PFSK-1 (cell line): ENCODE measurements at regions not wholly inside any gene's neighbourhood (a gene's known extent, or its start where the extent isn't known, plus 50 kb on each side); places are given as distances from the start of the nearest gene placed in this dataset.

ENCODE experiments used
- FOXP2 ChIP-seq: optimal IDR thresholded peaks from 2 replicates; pipeline ENCODE3; 2011; ENCODE audit warnings: borderline replicate concordance, control low read depth, inconsistent platforms; ENCODE audit not compliant: insufficient read depth; ENCODE audit errors: extremely low read length, extremely low read depth
- POLR2AphosphoS5 ChIP-seq: IDR thresholded peaks from 2 replicates; pipeline ENCODE4 v1.6.1; 2012; ENCODE audit warnings: low read depth, mild to moderate bottlenecking, control low read depth, low read length, moderate library complexity
- SIN3A ChIP-seq: IDR thresholded peaks from 2 replicates; pipeline ENCODE4 v1.6.1; 2012; ENCODE audit warnings: mild to moderate bottlenecking, low read length, moderate library complexity, borderline replicate concordance; ENCODE audit not compliant: insufficient read depth
- TAF1 ChIP-seq: IDR thresholded peaks from 2 replicates; pipeline ENCODE4 v1.6.1; 2012; ENCODE audit warnings: low read length, control low read depth, borderline replicate concordance; ENCODE audit not compliant: insufficient read depth
- TF ChIP-seq, protein P1 (sequence below), 2 experiments: IDR thresholded peaks; 2 replicates each; pipeline versions ENCODE4 v1.6.1 to v1.8.0; 2011 to 2012; ENCODE audit warnings: low read depth in 2 of 2, low read length in 2 of 2, control low read depth in 1 of 2, inconsistent platforms in 1 of 2, mild to moderate bottlenecking in 1 of 2, moderate library complexity in 1 of 2; ENCODE audit not compliant: insufficient read depth in 1 of 2

DNA sequence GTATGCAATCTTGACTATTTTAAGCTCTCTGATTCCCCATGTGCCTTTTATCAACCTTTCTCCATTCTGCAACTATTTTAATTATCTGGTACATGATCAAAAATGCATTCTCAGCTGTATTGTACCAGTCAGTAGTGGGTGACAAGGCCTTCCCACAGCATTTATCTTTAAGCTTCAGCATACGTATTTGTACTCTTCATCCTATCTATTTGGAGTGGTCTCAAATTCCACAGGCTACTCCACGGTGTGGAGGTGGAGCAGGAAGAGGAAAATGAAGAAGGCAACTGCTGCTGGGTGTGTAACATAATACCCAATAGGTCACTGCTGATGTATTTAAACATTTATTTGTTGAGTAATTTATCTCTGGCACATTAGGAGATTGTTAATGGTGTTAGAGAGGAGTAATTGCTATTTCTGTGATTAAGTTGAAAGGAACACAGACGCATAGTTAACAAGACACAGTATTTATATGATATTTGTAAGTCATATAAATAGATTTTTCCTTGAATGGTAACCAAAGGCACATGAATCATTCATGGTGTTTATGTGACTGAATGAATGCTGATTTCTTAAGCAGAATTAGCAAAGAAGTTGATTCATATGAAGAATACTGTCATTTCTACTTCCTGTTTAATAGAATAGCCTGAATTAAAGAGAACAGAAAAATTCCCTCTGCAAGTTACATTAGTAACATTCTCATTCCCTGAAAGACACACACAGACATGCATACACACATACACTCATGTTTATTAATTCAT lies 153.8 kb upstream of the NR3C1 start:
- TF ChIP-seq FOXP2 (no peak), SIN3A (no peak), POLR2AphosphoS5 (no peak), TAF1 (no peak)
- TF ChIP-seq, protein P1, sequence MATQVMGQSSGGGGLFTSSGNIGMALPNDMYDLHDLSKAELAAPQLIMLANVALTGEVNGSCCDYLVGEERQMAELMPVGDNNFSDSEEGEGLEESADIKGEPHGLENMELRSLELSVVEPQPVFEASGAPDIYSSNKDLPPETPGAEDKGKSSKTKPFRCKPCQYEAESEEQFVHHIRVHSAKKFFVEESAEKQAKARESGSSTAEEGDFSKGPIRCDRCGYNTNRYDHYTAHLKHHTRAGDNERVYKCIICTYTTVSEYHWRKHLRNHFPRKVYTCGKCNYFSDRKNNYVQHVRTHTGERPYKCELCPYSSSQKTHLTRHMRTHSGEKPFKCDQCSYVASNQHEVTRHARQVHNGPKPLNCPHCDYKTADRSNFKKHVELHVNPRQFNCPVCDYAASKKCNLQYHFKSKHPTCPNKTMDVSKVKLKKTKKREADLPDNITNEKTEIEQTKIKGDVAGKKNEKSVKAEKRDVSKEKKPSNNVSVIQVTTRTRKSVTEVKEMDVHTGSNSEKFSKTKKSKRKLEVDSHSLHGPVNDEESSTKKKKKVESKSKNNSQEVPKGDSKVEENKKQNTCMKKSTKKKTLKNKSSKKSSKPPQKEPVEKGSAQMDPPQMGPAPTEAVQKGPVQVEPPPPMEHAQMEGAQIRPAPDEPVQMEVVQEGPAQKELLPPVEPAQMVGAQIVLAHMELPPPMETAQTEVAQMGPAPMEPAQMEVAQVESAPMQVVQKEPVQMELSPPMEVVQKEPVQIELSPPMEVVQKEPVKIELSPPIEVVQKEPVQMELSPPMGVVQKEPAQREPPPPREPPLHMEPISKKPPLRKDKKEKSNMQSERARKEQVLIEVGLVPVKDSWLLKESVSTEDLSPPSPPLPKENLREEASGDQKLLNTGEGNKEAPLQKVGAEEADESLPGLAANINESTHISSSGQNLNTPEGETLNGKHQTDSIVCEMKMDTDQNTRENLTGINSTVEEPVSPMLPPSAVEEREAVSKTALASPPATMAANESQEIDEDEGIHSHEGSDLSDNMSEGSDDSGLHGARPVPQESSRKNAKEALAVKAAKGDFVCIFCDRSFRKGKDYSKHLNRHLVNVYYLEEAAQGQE (IDR thresholded peaks at IDR 0.05; ENCODE audit: insufficient read depth in 1 of 2, low read depth in 2 of 2, low read length in 2 of 2), result no peak

DNA sequence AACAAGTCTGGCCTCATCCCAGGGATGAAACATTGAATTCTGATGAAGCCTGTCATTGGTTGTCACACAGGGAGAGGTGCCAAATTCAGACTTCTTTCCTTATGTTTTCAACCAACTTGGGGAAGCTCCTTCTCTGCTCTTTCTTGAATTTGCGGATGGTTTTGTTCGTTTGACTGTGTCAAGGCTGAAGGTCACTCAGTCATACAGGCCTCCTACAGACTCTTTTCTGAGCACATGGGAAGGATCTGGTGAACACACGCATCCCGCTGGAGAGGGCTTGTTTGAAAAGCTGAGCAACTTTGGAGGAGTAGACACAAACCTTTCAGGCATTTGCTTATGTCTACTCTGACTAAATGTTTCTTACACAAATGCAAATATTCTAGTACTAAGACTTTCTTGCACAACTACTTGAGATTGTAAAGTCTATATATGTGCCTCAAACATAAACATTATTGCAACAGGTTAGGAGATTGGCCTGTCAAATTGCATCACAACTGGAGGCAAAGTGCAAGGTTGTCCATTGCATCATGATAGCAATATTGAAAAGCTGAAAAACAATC lies 151.5 kb upstream of the NR3C1 start:
- no peak for TF ChIP-seq TAF1
- TF ChIP-seq, protein P1 (IDR thresholded peaks at IDR 0.05; ENCODE audit: insufficient read depth in 1 of 2, low read depth in 2 of 2, low read length in 2 of 2), result no peak
- TF ChIP-seq POLR2AphosphoS5, result no peak
- no peak for TF ChIP-seq SIN3A
- TF ChIP-seq FOXP2, result no peak

DNA sequence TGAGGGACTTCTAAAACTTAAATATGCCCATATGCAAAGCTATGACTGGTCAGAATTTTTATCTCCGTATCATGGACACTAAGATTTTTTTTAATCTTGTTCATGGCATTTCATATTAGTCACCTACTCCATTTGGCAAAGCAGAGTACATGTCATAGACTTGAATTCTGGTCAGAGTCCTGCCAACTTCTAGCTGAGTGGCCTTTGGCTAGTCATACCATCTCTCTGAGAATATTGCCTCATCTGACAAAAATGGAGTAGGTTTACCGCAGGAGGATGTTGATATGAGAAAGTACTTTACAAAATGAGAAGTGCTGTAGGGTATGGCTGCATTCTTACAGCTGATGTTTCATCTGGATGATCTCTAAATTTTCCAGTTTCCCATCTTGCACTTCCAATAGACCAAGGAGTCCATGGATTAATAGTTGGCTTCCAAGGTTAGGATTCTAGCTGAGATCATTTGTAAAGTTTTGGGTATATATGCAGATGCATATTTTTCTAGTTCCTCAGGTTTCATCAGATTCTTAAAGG lies 150.8 kb upstream of the NR3C1 start:
- no peak for TF ChIP-seq POLR2AphosphoS5
- no peak for TF ChIP-seq FOXP2
- no peak for TF ChIP-seq TAF1
- TF ChIP-seq SIN3A, result no peak
- TF ChIP-seq, protein P1 (IDR thresholded peaks at IDR 0.05; ENCODE audit: insufficient read depth in 1 of 2, low read depth in 2 of 2, low read length in 2 of 2), result no peak

DNA sequence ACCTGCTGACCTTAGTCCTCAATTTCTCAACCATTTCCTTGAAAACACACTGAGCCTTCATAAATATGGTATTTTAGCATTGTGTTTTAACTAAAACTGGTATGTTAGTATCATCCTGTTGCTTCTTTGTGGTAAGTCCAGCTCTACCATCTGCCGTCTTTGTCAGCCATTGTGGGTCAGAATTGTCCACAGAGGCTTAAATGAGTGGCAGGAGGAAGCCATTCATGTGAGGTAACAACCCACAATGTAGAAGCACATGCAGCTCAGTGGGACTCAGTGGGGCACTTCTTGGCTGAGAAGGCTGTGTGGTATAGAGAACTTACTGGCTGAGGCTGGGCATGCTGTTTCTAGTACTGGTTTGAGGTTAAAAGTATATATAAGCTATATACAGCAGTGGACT lies 149.2 kb upstream of the NR3C1 start:
- no peak for TF ChIP-seq SIN3A
- TF ChIP-seq, protein P1 (IDR thresholded peaks at IDR 0.05; ENCODE audit: insufficient read depth in 1 of 2, low read depth in 2 of 2, low read length in 2 of 2), result no peak
- TF ChIP-seq TAF1, result no peak
- TF ChIP-seq POLR2AphosphoS5, result no peak
- TF ChIP-seq FOXP2, result no peak

DNA sequence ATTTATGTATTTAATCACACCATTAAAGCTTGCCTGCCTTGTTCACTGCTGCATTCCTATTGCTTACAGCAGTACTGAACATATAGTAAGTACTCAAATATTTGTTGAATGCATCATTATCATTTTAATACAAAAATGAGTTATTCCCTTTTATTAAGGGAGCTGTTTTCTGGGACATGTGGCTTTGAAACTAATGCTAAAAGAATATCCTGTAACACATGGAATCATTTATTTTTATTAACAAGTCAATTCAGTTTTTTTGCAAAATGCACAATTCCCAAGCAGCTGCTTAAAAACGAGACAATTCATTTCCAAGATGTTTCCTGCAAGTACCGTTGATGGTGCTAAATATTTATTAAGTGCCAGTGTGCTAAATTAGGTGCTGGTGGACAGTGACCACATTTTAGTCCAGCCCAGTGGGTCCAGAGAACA lies 148.3 kb upstream of the NR3C1 start:
- TF ChIP-seq FOXP2 (no peak), POLR2AphosphoS5 (no peak), TAF1 (no peak), SIN3A (no peak)
- TF ChIP-seq, protein P1 (IDR thresholded peaks at IDR 0.05; ENCODE audit: insufficient read depth in 1 of 2, low read depth in 2 of 2, low read length in 2 of 2), result no peak
